HepG2 (cell line): ENCODE measurements at regions not wholly inside any gene's neighbourhood (a gene's known extent, or its start where the extent isn't known, plus 50 kb on each side); places are given as distances from the start of the nearest gene placed in this dataset.

Experiments used
- ATAC-seq: fragments of 200-7000 bp; cut with Tn5 transposase; 3 replicates; pipeline ENCODE4 v1.9.1; 2020; ENCODE audit warnings: mild to moderate bottlenecking, moderate library complexity
- BruUV-seq: library from RNA; stranded (reverse); fragments of 400-500 nt; replicated peaks from 2 replicates; lab custom pipeline; 2021; lab: Mats Ljungman, UMichigan
- CTCF ChIA-PET: fragments of 300-600 bp; formaldehyde crosslinking; extraction: SDS; loops from one replicate; lab custom pipeline; 2021; ENCODE audit warnings: low total read pairs, inconsistent platforms, low intra/inter-chr PET ratio; lab: Yijun Ruan, JAX
- POLR2A ChIA-PET: fragments of 350-600 bp; sonication (Branson Sonifier 250); formaldehyde crosslinking; loops from one replicate; lab custom pipeline; 2020; ENCODE audit warnings: antibody characterized with exemption, inconsistent platforms; lab: Yijun Ruan, JAX
- DNase-seq: peaks from one replicate; pipeline ENCODE4 v3.0.0-alpha.2; 2015; ENCODE audit warnings: low spot score
- FAIRE-seq: peaks from 3 replicates; lab custom pipeline; 2011; peaks lifted over from hg19 to GRCh38; lab: Jason Lieb, UNC
- H2AFZ ChIP-seq: one replicate; pipeline ENCODE4 v1.6.1; 2011; ENCODE audit warnings: low read length, inconsistent platforms
- H3K27ac ChIP-seq: fragments of 300-600 bp; 3 replicates; pipeline ENCODE4 v1.8.0; 2011; ENCODE audit warnings: mixed run types, mild to moderate bottlenecking, mixed read lengths, low read length, inconsistent platforms; ENCODE audit not compliant: insufficient read depth; ENCODE audit errors: extremely low read length
- H3K27me3 ChIP-seq, 2 experiments: fragments of 200-600 bp in 1 of 2; 2 replicates in 1 of 2; 3 replicates in 1 of 2; pipeline versions ENCODE4 v1.6.0 to v1.8.0; 2011; ENCODE audit warnings: low read length in 2 of 2, mild to moderate bottlenecking in 2 of 2, moderate library complexity in 2 of 2, inconsistent platforms in 1 of 2; ENCODE audit not compliant: insufficient read depth in 2 of 2, control insufficient read depth in 1 of 2
- H3K36me3 ChIP-seq, 2 experiments: fragments of 200-600 bp in 1 of 2; replicated peaks in 1 of 2; 2 replicates in 1 of 2; 3 replicates in 1 of 2; pipeline versions ENCODE4 v1.5.1 to v1.8.0; 2011; ENCODE audit warnings: low read length in 2 of 2, inconsistent platforms in 1 of 2; ENCODE audit not compliant: insufficient read depth in 2 of 2, control insufficient read depth in 1 of 2
- H3K4me1 ChIP-seq: 2 replicates; pipeline ENCODE4 v1.5.1; 2012; ENCODE audit warnings: low read length, inconsistent platforms; ENCODE audit not compliant: insufficient read depth
- H3K4me2 ChIP-seq: 2 replicates; pipeline ENCODE4 v1.6.0; 2011; ENCODE audit warnings: low read depth, low read length, inconsistent platforms
- H3K4me3 ChIP-seq, 3 experiments: fragments of 200-600 bp in 1 of 3; sonication (generic), shearing (Covaris generic) in 1 of 3; replicated peaks in 1 of 3; 2 replicates each; pipeline ENCODE4 v1.5.1; 2011 to 2016; ENCODE audit warnings: low read length in 3 of 3, inconsistent platforms in 2 of 3, low read depth in 2 of 3, mild to moderate bottlenecking in 2 of 3, control low read depth in 1 of 3, mixed read lengths in 1 of 3; ENCODE audit not compliant: insufficient read depth in 1 of 3
- H3K79me2 ChIP-seq: one replicate; pipeline ENCODE4 v1.6.1; 2011; ENCODE audit warnings: low read length, inconsistent platforms; ENCODE audit not compliant: insufficient read depth
- H3K9ac ChIP-seq: 2 replicates; pipeline ENCODE4 v1.6.0; 2011; ENCODE audit warnings: mild to moderate bottlenecking, low read depth, low read length, inconsistent platforms; ENCODE audit not compliant: insufficient read depth
- H3K9me3 ChIP-seq: 2 replicates; pipeline ENCODE4 v1.5.1; 2012; ENCODE audit warnings: mild to moderate bottlenecking, low read length
- H4K20me1 ChIP-seq: 2 replicates; pipeline ENCODE4 v1.6.0; 2011; ENCODE audit warnings: inconsistent platforms, mild to moderate bottlenecking, low read length, moderate library complexity; ENCODE audit not compliant: insufficient read depth
- ATF7-NPFF ChIP-seq: sonication (generic); formaldehyde crosslinking; IDR thresholded peaks from 2 replicates; pipeline ENCODE4 v1.8.1; 2023; ENCODE audit warnings: mild to moderate bottlenecking, low read depth, missing genetic modification reagents, moderate library complexity
- BCLAF1 ChIP-seq: fragments of 450-650 bp; IDR thresholded peaks from 2 replicates; pipeline ENCODE4 v1.6.1; 2017; ENCODE audit warnings: mild to moderate bottlenecking
- HNF4A ChIP-seq: sonication (generic); formaldehyde crosslinking; IDR thresholded peaks from 2 replicates; pipeline ENCODE4 v1.4.0; 2020; ENCODE audit warnings: missing genetic modification reagents
- IKZF1 ChIP-seq: fragments of 450-650 bp; IDR thresholded peaks from 2 replicates; pipeline ENCODE4 v1.7.1; 2016
- MED1 ChIP-seq: sonication (generic); formaldehyde crosslinking; IDR thresholded peaks from 2 replicates; pipeline ENCODE4 v1.4.0; 2020; ENCODE audit warnings: missing genetic modification reagents
- NR2F6 ChIP-seq, 2 experiments: IDR thresholded peaks; 2 replicates each; pipeline ENCODE4 v1.6.1; 2016; ENCODE audit warnings: antibody characterized with exemption in 1 of 2, mild to moderate bottlenecking in 1 of 2
- RBM39 ChIP-seq: fragments of 200-400 bp; formaldehyde crosslinking; IDR thresholded peaks from one replicate; pipeline ENCODE4 v1.6.1; 2018; ENCODE audit warnings: antibody characterized with exemption, mild to moderate bottlenecking, low read depth, low read length; ENCODE audit not compliant: poor library complexity, severe bottlenecking
- SMARCE1 ChIP-seq: fragments of 450-650 bp; IDR thresholded peaks from 2 replicates; pipeline ENCODE4 v1.6.1; 2017; ENCODE audit warnings: borderline replicate concordance
- SRF ChIP-seq: IDR thresholded peaks from 2 replicates; pipeline ENCODE4 v1.6.1; 2011; ENCODE audit warnings: mild to moderate bottlenecking, low read depth, low read length, moderate library complexity
- THAP11 ChIP-seq: IDR thresholded peaks from 2 replicates; pipeline ENCODE4 v1.6.1; 2016; ENCODE audit warnings: missing biosample characterization, missing genetic modification reagents
- YEATS2 ChIP-seq: sonication (generic); formaldehyde crosslinking; IDR thresholded peaks from 2 replicates; pipeline ENCODE4 v1.4.0; 2020; ENCODE audit warnings: missing genetic modification reagents, borderline replicate concordance
- ZBTB8A ChIP-seq: sonication (generic); formaldehyde crosslinking; IDR thresholded peaks from 2 replicates; pipeline ENCODE4 v1.4.0; 2020; ENCODE audit warnings: mild to moderate bottlenecking, low read depth, missing genetic modification reagents, borderline replicate concordance
- ZNF562 ChIP-seq: sonication (generic); formaldehyde crosslinking; IDR thresholded peaks from 2 replicates; pipeline ENCODE4 v1.8.0; 2022; ENCODE audit warnings: missing genetic modification reagents, borderline replicate concordance
- ZNF616 ChIP-seq: sonication (generic); formaldehyde crosslinking; IDR thresholded peaks from 2 replicates; pipeline ENCODE4 v1.5.0; 2020; ENCODE audit warnings: low read depth, mild to moderate bottlenecking, missing genetic modification reagents
- ZNF652 ChIP-seq: IDR thresholded peaks from 2 replicates; pipeline ENCODE4 v1.6.1; 2016; ENCODE audit warnings: low read depth, borderline replicate concordance
- ZSCAN25 ChIP-seq: sonication (generic); formaldehyde crosslinking; IDR thresholded peaks from 2 replicates; pipeline ENCODE4 v1.8.0; 2022; ENCODE audit warnings: mild to moderate bottlenecking, missing genetic modification reagents
- WGBS: methylation state at CpG from one replicate; pipeline ENCODE4 v1.1.6; 2017; ENCODE audit warnings: low lambda C conversion rate; 5-methylcytosine and 5-hydroxymethylcytosine counted together
- in situ Hi-C: cut with HindIII; loops from 2 replicates; pipeline ENCODE4 v1.10.0; 2017; ENCODE audit warnings: low pct_unique_long_range_greater_than_20kb; ENCODE audit not compliant: extremely low pct_ligation_motif_present
- intact Hi-C: fragments of 100-400 bp; cut with micrococcal nuclease; formaldehyde crosslinking; loops from one replicate; pipeline ENCODE4 v1.10.0; 2022; ENCODE audit not compliant: unreplicated experiment
- TF ChIP-seq, protein P1 (sequence below): sonication (generic); formaldehyde crosslinking; conservative IDR thresholded peaks from 2 replicates; pipeline ENCODE4 v1.4.0; 2020; ENCODE audit warnings: missing genetic modification reagents
- TF ChIP-seq, protein P2 (sequence below): sonication (generic); formaldehyde crosslinking; conservative IDR thresholded peaks from 2 replicates; pipeline ENCODE4 v1.4.0; 2020; ENCODE audit warnings: mild to moderate bottlenecking, missing genetic modification reagents, moderate library complexity

DNA sequence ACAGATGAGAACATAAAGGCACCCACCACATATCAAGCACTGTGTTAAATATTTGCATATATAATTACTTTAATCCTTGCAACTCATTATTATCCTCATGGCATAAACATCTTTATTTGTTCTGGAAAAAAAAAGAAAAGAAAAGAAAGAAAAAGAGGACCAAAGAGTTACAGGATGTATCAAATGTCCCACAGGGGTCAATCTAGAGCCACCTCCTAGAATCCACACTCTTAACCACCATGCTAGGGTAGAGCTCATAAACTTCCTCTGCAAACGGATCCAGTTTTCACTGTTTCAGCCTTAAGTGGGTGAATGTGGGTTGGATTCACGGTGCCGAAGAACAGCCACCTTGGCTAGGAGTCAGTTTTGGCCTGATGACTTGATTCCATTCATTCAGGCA is 171.1 kb upstream of the PPARGC1A start (continued):
- no peak for TF ChIP-seq ZSCAN25 (CRISPR knock-in tag)
- TF ChIP-seq ZBTB8A (CRISPR knock-in tag), result no peak
- TF ChIP-seq THAP11 (CRISPR knock-in tag), result no peak
- TF ChIP-seq BCLAF1, result no peak
- no peak for TF ChIP-seq SRF
- no peak for TF ChIP-seq IKZF1
- TF ChIP-seq RBM39, result no peak
- TF ChIP-seq, protein P1, sequence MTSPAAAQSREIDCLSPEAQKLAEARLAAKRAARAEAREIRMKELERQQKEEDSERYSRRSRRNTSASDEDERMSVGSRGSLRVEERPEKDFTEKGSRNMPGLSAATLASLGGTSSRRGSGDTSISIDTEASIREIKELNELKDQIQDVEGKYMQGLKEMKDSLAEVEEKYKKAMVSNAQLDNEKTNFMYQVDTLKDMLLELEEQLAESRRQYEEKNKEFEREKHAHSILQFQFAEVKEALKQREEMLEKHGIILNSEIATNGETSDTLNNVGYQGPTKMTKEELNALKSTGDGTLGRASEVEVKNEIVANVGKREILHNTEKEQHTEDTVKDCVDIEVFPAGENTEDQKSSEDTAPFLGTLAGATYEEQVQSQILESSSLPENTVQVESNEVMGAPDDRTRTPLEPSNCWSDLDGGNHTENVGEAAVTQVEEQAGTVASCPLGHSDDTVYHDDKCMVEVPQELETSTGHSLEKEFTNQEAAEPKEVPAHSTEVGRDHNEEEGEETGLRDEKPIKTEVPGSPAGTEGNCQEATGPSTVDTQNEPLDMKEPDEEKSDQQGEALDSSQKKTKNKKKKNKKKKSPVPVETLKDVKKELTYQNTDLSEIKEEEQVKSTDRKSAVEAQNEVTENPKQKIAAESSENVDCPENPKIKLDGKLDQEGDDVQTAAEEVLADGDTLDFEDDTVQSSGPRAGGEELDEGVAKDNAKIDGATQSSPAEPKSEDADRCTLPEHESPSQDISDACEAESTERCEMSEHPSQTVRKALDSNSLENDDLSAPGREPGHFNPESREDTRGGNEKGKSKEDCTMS, result no peak
- no peak for TF ChIP-seq SMARCE1

DNA sequence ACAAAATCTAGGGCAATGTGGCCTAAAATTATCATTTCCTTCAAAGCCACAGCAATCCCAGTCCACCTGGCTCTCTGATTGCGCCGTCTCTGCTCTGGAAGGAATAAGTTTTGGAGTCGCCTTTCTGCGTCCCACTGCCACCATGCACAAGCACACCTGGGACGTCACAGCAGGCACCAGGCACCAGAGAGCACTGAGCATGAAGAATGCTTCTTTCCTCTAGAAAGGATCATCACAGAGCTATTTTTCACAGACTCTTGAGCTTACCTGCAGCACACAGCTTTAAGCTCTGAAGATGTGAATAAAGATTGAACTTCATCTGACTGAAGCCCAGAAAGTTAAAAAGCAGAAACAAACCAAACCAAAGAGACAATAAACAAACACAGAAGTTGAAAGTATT is 170.0 kb upstream of the PPARGC1A start:
- Histone ChIP-seq H3K9me3 (no peaks in the 10 kb centered on the region), H3K36me3 (no peaks in the 10 kb centered on the region), H3K9ac (no peak overlapping the region), H4K20me1 (no peaks in the 10 kb centered on the region), H3K27me3 (no peaks in the 10 kb centered on the region), H2AFZ (no peak overlapping the region), H3K79me2 (no peaks in the 10 kb centered on the region), H3K4me1 (no peaks in the 10 kb centered on the region), H3K4me3 (no peak overlapping the region), H3K27ac (no peak overlapping the region), H3K4me2 (no peak overlapping the region)
- TF ChIP-seq MED1 (CRISPR knock-in tag), result no peak
- TF ChIP-seq, protein P2, sequence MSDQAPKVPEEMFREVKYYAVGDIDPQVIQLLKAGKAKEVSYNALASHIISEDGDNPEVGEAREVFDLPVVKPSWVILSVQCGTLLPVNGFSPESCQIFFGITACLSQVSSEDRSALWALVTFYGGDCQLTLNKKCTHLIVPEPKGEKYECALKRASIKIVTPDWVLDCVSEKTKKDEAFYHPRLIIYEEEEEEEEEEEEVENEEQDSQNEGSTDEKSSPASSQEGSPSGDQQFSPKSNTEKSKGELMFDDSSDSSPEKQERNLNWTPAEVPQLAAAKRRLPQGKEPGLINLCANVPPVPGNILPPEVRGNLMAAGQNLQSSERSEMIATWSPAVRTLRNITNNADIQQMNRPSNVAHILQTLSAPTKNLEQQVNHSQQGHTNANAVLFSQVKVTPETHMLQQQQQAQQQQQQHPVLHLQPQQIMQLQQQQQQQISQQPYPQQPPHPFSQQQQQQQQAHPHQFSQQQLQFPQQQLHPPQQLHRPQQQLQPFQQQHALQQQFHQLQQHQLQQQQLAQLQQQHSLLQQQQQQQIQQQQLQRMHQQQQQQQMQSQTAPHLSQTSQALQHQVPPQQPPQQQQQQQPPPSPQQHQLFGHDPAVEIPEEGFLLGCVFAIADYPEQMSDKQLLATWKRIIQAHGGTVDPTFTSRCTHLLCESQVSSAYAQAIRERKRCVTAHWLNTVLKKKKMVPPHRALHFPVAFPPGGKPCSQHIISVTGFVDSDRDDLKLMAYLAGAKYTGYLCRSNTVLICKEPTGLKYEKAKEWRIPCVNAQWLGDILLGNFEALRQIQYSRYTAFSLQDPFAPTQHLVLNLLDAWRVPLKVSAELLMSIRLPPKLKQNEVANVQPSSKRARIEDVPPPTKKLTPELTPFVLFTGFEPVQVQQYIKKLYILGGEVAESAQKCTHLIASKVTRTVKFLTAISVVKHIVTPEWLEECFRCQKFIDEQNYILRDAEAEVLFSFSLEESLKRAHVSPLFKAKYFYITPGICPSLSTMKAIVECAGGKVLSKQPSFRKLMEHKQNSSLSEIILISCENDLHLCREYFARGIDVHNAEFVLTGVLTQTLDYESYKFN (CRISPR knock-in tag), result no peak
- no peak for TF ChIP-seq YEATS2 (CRISPR knock-in tag)
- TF ChIP-seq NR2F6 (IDR thresholded peaks at IDR 0.05), result no peak
- TF ChIP-seq NR2F6 (CRISPR knock-in tag; IDR thresholded peaks at IDR 0.05), result no peak
- no peak for TF ChIP-seq ZNF616 (CRISPR knock-in tag)
- TF ChIP-seq ZNF652 (CRISPR knock-in tag), result no peak
- no peak for TF ChIP-seq HNF4A (CRISPR knock-in tag)
- no peak for TF ChIP-seq ZNF562 (CRISPR knock-in tag)
- no peak for TF ChIP-seq ATF7-NPFF (CRISPR knock-in tag)
- no TSS peak for BruUV-seq
- WGBS, result 59% methylated on average over 5 of the region's 5 CpGs
- in situ Hi-C loops (no loop called here), intact Hi-C loops (no loop called here)
- POLR2A ChIA-PET, result no interaction called here
- FAIRE-seq (no peak), DNase-seq (no peak), ATAC-seq (no peak)
- CTCF ChIA-PET, result no interaction called here
